Left forelimb (tissue), 1 donor: ENCODE measurements at regions not wholly inside any gene's neighbourhood (a gene's known extent, or its start where the extent isn't known, plus 50 kb on each side); places are given as distances from the start of the nearest gene placed in this dataset.
A peak's percentile ranks its signal among the peaks of the same experiment; 100 is the strongest.

Source experiments
- DNase-seq: peaks from one replicate; pipeline ENCODE4 v3.0.0-alpha.2; 2018; ENCODE audit warnings: low spot score

DNA sequence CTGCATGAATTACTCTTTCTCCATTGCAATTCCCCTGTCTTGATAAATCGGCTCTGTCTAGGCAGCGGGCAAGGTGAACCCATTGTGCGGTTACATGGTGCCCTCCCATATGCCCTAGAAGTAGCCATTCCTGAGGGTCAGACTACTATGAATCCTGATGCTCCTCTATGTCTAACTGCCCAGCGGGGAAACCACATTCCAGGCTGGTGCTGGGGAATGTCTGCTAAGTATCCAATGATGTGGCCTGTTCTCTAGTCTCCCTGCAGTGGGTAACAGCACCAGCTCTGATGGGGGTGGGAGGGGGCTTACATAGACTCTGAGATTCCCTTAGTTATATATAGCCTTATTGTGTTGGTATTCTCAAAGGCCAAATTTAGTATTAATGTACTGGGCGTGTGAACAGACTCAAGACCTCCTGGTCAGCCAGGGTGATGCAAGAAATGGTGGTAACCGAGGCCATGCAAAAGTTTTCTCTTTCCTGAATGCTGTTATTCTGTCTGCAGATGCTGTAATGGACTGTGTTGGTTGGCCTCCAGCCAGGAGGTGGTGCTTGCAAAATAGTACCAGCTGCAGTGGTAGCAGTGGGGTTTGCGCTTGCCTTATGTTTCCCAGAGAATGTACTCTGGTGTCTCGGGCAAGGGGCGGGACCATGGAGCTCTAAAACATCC lies 564.8 kb upstream of the SLITRK1 start:
- peak; percentile 59 for DNase-seq

DNA sequence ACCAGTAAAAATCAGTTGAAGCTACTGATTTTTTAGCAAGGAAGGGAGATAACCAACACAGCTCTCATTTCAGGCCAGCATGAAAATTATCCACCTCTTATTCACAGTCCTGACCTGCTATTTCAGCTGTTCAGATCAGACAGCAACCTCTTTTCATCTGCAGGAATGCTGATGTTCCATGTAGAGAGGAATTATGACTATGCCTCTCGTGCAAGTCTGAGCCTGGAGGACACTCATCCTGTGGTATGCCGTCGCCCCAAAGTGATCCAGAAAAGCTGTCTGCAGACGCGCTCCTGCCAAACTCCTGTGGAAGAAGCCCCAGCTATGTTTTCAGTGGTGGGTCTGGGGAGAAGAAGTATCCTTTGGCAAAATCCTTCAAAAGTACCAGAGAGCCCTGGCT lies 563.5 kb upstream of the SLITRK1 start:
- DNase-seq, result no peak

DNA sequence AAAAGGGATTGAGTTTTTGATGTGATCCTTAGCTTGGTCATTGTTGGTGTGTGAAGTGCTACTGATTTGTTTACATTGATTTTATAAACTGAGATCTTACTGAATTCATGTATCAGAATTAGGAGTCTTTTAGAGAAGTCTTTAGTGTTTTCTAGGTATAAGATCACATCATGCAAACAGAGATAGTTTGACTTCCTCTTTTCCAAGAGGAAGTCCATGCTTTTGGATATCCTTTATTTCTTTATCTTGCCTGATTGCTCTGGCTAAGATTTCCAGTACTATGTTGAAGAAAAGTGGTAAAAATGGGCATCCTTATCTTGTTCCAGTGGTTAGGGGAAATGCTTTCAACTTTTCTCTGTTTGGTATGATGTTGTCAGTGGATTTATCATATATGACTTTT lies 561.2 kb upstream of the SLITRK1 start:
- no peak for DNase-seq

DNA sequence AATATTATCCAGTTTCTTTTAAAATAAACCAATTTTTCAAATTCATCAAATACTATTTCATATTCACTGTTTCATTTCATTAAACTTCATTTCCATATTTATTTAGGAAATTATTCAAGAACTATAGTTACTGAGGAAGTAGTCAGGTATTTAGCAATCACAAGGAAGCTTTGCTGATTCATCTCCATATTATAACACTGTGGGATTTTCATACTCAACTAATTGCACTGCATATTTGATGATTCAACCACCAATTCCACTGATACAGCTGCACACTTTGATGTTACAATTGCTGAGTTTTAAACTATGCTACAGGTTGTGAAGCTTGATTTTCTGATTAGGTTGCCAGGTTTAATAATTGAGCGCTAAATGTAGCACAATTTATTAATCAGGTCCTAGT lies 556.8 kb upstream of the SLITRK1 start:
- DNase-seq, result no peak

DNA sequence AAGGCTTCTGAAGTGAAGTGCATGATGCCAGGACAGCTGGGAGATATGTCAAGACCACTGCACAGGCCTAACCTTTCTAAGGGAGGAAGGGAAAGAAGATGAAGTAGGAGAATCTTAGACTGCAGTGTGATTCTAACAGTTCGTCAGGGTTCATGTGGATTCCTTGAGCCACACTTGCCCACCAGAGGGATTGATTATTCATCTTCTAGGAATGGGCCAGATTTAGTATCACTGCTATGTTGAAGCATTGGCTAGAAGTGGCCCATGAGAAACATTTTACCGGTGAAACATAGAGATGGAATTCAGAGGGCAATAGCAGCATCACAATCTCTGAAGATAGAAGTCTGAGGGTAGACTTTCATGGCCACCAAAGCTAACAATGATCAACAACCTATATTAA lies 550.8 kb upstream of the SLITRK1 start:
- DNase-seq, result no peak

DNA sequence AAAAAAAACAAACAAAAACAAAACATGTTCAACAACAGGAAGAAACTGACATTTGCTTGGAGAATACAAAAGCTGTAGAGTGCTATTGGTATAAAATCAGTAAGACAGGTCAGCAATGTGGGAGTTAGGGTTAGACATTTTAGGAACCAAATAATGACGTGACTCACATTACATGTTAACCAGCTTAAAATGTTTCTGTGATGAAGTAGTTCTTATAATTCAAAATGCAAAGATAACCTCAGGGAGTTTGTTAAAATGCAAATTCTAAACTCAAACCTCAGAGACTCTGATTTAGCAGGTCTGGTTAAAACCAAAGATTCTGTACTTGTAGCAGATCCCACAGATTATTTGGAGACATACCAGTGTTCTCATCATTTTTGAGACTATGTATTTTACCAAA lies 549.4 kb upstream of the SLITRK1 start:
- DNase-seq, result no peak

DNA sequence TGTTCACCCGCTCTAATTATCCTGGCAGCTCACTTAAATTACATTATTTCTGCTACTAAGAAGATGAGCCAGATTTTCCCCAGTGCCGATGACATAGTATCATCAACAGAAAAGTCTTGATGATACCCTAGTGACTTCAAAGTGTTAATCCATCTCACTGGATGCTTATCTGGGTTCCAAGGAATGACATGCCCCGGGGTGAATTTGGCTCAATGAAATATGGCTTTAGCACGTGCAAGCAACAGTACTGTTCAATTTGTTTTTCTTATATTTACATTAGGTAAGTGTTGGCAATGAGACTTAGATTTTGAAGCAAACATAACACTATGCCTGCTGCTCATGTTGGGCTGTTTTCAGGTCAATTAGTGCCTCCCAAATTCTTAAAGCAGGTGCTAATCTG lies 548.2 kb upstream of the SLITRK1 start:
- no peak for DNase-seq

DNA sequence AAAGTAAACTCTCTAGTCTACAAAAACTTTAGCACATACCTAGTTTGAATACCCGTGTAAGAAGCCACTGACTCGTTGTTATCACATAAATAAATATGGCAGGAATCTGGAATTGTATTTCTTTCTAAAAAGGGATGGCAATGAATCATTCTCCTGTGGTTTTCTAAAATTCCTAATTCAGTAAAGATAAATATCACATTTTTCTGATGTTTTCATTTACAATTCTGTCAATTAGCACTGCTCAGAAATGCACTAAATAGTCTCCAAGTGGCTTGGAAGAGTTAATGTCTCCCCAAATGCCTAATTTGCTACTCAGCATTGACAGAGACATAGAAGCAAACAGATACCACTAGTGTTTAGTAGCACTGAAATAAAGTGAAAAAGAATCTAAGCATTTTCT lies 547.7 kb upstream of the SLITRK1 start:
- DNase-seq, result no peak

DNA sequence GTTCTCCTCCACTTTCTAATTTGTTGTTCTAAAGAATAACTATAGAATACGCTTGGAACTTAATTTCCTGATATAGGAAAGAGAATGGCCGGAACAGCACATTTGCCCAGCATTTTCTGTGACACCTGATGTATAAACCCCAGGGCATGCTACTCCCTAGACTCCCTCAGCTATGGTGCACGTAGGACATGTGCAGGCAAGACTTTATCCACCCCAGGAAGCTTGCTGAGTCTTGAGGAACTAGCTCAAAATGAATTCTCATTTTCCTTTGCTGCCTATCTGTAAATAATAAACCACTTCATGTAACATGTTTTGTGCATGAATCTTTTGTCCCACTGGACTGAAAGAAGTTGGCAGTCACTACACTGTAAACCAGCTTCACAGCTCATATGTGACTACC lies 535.8 kb upstream of the SLITRK1 start:
- no peak for DNase-seq

DNA sequence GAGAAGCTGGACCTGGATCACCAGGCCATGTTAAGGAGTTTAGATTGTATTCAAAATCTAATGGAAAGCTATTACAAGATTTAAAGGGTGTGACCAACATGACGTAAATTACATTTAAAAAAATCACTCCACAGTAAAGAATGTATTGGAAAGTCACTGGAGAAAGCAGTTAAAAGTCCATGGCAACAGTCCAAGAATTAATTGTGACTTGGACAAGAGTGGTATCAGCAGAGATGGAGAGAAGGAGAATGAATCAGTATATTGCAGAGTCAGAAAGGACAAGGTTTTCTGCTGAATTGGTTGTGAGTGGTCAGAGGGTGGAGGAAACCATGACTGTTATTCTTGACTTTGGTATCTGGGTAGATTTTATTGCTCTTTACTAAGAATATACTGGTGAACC lies 535.1 kb upstream of the SLITRK1 start:
- no peak for DNase-seq

DNA sequence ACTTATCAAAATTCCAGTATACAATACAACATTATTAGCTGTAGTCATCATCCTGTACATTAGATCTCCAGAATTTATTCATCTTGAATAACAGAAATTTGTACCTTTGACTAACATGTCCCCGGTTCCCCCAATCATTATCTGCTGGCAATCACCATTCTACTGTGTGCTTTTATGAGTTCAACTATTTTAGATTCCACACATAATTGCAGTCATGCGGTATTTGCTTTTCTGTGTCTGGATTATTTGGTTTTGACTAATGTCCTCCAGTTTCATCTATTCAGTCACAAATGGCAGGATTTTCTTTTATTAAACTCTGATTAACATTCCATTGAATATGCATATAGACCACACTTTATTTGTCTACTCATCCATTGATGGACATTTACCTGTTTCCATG lies 530.7 kb upstream of the SLITRK1 start:
- DNase-seq, result no peak

DNA sequence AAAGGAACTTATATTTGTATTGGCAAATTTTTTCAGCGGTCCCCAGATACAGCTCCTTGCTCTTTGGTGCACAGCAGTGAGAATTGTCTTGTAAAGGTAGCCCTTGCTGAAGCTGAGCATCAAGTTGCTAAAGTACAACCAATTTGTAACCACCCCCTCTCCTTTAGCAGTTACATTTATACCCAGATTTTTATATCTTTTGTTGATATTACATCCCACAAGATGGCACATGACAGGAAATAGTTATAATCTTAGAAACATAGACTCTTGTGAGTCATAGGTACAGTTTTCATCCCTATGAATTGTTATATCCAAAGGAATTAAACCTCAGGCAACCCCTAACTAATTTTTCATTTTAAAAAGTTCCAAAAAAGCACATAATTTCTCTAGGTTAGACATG lies 523.0 kb upstream of the SLITRK1 start:
- no peak for DNase-seq

DNA sequence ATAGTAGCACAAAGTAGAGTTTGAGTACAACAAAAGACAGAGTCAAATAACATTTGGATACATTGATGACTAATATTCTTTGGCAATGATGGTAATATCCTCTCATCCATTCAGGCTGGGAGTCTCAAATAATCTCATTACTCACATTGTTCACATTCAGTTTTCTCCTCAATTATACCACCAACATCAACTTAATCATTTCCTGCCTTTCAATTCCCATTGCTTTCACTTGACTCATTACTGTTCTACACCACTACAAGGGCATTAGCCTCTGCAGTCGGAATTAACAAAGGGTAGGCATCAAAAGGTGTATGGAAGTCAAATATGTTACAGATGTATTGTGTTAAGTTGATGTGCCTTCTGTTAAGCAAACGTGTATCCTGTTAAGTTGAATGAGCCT lies 518.4 kb upstream of the SLITRK1 start:
- DNase-seq, result no peak

DNA sequence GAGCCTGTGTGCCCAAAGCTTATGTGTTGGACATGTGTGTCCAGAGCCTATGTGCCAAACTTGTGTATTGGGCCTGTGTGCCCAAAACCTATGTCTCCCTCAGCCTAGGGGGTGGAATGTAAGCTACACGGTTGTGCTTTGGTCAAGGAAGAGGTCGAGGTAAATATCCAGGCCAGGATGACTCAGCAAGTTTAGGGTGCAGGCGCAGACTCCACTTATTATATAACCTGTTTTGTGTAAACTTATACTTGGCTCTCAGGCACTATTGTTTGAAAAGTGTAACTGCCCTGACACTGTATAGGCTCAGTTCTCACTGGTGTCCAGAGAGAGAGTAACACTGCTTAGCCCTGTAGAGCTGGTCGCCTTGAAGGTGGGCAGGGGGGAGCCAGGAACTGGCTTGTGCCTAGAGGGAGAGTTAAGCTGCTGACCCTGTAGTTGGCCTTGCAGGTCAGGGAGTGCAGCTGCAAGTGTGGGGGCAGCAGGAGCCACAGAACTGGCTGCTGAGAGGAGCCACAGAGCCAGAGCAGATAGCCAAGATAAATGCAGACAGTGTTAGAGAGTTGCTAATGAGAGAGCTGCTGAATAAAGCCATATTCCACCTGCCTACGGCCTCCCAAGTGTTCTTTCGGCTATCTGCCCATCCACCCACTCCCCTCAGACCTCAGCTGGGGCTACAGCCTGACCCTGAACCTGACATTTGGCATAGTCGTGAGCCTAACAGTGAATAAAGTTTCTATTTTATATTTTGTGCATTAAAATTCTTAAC lies 517.2 kb upstream of the SLITRK1 start:
- DNase-seq, result no peak

DNA sequence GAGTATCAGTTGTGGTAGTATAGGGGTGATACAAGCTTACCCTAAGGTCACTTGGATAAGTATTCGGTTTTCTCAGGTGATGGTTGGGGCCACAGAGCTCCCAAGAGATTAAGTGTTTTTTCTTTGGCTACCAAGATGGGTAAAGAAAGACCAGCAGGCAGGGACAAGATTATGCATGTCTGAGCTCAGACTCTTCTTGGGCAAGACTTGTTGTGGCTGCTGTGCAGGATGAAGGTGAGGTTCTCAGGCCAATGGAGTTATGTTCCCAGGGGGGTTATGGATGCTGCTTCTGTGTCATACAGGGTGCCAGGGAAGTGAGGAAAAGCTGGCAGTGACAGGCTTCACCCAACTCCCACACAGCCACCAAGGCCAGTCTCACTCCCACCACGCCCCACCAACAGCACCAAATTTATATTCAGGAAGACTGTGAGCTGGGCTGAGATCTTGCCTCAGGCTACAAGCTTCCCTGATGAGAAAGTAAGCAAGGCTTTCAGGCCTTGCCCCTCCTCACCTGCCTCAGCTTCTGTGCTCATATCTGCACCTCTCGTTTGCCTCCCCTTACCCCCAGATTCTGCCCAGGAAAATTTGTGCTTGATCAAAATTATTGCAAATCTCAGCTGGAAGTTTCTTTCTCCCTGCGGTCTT lies 511.8 kb upstream of the SLITRK1 start:
- DNase-seq, result no peak

DNA sequence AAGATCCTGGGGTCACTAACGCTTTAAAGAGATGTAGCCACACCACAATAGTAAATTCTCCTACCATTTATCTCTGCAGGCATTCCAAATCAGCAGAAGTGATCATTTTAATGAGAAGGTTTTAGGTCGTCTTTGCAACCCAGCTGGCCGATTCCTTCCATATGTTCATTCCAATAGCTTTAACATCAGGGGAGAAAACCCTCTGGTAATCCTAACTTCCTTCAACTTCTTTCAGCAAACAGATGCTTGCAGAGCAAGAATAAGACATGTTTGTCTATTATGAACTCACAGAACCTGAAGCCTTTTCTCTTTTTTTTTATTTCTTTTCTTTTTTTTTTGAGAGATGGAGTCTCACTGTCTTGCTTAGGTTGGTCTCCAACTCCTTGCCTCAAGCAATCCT lies 498.6 kb upstream of the SLITRK1 start:
- DNase-seq, result no peak

DNA sequence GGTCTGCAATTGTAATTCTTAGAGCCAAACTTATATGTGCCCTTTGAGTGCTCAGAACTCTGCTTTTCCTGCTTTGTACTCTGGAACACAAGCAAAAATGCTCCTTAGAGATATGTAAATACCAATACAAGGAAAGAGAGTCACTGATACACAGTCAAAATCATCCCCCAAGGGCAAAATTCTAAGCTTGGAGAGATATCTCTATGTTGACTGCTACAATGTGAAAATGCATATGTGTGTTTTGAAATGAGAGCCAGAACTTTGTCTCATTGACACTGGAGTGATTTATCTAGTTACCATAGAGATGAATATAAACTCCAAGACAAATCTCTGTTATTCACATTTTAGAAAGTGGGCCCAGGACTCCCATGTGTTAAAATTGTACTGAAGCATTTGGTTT lies 494.8 kb upstream of the SLITRK1 start:
- no peak for DNase-seq

DNA sequence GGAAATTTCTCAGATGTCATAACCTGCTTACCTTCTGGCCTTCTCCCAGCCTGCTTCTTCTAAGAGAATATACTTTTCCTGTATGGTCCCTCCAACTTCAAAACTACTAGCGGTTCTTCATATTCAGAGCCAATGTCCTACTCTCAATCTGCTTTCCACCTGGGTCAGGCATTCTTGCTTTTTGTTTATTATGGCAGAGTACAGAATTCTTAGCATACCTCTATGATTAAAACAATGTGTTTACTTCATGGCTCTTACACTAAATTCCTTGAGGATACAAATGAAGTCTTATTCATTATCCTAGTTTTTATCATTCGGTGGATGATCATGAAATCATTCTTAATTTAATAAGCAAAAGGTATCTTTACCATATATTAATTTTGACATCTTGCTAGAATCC lies 484.2 kb upstream of the SLITRK1 start:
- no peak for DNase-seq

DNA sequence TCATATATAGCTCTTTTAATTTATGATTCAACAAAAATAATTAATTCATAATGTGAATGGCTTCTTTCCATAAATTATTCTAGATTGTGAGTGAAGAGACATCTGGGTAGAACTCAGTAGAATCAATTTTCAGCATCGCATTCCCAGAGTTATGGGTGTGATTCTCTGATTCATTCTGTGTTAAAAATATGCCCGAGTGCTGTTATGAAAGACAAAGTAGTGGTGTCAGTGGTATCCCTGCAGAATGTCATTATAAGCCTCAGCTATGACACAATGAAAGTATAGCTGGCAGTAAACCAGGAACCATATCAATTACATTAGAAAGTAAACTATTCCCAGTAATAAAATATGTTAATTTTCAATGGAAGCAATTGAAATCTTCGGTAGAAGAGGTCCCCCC lies 480.5 kb upstream of the SLITRK1 start:
- DNase-seq, result no peak

DNA sequence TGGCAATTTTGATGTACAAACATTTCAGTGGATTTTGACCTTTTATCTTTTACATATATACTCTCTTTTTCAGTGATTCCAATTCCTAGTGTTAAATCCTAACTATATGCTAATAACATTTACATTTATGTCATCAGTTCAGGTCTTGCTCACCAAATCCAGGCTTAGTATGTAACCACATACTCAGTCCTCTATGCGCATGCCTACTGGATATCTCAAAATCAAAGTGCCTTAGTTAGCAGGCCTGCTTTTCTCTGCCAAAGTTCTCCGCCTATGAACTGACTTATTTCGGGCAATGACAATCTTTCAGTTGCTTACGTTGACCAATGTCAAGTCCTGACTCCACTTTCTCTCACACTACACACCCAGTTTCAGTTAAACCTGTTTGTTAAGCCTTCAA lies 478.5 kb upstream of the SLITRK1 start:
- no peak for DNase-seq

DNA sequence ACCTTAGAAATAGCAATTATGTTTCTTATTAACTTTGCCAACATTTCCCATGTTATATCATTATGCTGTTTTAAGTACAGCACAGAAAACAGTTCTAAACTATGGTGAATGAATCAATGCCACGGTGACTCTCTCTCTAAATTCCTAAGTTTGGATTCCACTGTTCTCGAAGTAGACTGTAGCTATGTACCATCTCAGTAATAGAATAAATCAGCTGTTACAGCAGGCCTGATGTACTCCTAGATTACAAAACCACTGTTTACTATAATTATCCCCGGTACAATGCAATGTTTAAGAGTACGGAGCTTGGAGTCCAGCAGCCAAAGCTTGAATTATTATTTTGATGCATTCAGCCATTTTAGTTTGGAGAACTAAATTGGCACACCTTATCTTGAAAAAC lies 476.3 kb upstream of the SLITRK1 start:
- no peak for DNase-seq

DNA sequence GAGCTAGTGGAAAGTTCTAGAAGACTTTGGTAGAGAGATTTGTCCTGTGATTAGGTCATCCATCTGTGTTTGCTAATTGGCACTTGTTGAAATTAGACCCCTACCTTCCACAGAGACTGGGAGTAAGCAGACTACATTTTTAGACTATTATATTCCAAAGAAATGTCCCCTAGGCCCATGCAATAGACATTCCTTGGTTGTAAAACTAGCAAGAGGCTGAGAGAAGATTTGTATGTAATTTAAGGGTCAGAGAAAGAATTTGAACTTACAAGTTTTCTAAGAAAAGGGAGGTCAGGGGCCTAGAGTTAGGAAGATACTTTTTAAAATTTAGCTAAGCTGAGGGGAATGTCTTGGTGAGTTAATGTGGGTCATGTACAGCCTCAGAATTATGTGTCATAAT lies 470.7 kb upstream of the SLITRK1 start:
- no peak for DNase-seq

DNA sequence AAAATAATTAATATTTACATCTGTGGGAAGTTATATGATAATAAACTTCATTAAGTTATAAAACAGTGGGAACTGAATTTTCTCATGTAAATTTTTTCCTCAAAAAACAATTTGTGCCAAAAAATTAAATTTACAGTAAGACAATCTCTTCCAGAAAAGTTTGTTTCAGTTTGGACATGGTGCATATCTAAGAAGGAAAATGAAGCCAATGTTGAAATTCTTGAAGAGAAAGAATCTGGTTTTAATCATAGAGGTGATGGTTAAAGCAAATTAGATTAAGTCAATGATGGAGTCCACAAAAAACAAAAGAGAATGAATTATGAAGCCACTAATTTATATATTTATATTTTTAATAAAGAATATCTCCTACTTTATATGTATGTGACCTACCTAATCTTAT lies 457.2 kb upstream of the SLITRK1 start:
- DNase-seq, result no peak

DNA sequence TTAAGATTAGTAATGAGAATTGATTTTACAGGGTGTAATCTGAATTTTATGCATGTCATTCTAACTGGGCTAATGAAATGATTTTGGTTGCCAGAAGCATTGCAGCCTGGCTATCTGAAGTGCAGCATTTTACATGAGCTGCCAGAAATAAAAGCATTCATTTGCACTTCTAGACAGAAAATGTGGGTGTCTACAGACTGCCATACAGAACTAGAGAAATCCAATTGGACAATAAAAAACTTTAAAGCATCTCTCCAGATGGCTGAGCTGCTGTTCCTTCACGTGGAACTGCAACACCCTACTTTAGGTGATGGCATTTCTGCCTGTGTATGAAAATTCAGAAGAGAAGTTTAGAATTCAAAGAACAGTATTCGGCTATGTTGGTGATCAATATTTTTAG lies 450.1 kb upstream of the SLITRK1 start:
- no peak for DNase-seq
